ENCODE measurements at regions not wholly inside any gene's neighbourhood (a gene's known extent, or its start where the extent isn't known, plus 50 kb on each side); places are given as distances from the start of the nearest gene placed in this dataset.
"Not testable (repeated sequence)": the region's sequence is repeated elsewhere in the genome, so short reads cannot be mapped to it uniquely, and the experiment has no call there.

DNA sequence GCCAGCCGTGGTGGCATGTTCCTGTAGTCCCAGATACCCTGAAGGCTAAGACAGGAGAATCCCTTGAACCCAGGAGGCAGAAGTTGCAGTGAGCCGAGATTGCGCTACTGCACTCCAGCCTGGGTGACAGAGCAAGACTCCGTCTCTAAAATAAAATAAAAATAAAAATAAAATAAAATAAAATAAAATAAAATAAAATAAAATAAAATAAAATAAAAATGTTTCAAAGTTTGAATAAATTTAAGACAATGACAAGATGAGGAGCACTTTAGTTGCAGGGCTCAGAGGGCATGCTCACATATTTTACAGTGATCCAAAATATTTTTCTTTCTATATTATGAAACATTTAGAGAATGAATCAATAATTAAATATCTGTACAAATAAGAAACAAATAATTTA, 374.3 kb upstream of the ARRDC3 start:
- not testable (repeated sequence) for TF ChIP-seq YY1 (IDR thresholded peaks at IDR 0.05; ENCODE audit: low read depth, low read length); POU2F2 (IDR thresholded peaks at IDR 0.05; ENCODE audit: borderline replicate concordance, low read depth, low read length); CBFB (IDR thresholded peaks at IDR 0.05; ENCODE audit: low read depth); TAF1 (IDR thresholded peaks at IDR 0.05; ENCODE audit: borderline replicate concordance, low read depth, low read length); ZNF207 (IDR thresholded peaks at IDR 0.05; ENCODE audit: borderline replicate concordance); ZZZ3 (IDR thresholded peaks at IDR 0.05; ENCODE audit: control insufficient read depth, insufficient read length, low read depth); POLR2AphosphoS5 (IDR thresholded peaks at IDR 0.05; ENCODE audit: low read length); POLR2A (IDR thresholded peaks at IDR 0.05; ENCODE audit: low read depth, low read length); NR2C1 (IDR thresholded peaks at IDR 0.05)
- TF ChIP-seq, protein P1, sequence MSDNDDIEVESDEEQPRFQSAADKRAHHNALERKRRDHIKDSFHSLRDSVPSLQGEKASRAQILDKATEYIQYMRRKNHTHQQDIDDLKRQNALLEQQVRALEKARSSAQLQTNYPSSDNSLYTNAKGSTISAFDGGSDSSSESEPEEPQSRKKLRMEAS (IDR thresholded peaks at IDR 0.05; ENCODE audit: low read depth, low read length): not testable (repeated sequence)
- TF ChIP-seq, protein P2, sequence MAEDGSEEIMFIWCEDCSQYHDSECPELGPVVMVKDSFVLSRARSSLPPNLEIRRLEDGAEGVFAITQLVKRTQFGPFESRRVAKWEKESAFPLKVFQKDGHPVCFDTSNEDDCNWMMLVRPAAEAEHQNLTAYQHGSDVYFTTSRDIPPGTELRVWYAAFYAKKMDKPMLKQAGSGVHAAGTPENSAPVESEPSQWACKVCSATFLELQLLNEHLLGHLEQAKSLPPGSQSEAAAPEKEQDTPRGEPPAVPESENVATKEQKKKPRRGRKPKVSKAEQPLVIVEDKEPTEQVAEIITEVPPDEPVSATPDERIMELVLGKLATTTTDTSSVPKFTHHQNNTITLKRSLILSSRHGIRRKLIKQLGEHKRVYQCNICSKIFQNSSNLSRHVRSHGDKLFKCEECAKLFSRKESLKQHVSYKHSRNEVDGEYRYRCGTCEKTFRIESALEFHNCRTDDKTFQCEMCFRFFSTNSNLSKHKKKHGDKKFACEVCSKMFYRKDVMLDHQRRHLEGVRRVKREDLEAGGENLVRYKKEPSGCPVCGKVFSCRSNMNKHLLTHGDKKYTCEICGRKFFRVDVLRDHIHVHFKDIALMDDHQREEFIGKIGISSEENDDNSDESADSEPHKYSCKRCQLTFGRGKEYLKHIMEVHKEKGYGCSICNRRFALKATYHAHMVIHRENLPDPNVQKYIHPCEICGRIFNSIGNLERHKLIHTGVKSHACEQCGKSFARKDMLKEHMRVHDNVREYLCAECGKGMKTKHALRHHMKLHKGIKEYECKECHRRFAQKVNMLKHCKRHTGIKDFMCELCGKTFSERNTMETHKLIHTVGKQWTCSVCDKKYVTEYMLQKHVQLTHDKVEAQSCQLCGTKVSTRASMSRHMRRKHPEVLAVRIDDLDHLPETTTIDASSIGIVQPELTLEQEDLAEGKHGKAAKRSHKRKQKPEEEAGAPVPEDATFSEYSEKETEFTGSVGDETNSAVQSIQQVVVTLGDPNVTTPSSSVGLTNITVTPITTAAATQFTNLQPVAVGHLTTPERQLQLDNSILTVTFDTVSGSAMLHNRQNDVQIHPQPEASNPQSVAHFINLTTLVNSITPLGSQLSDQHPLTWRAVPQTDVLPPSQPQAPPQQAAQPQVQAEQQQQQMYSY (CRISPR knock-in tag; IDR thresholded peaks at IDR 0.05): not testable (repeated sequence)
- TF ChIP-seq, protein P3, sequence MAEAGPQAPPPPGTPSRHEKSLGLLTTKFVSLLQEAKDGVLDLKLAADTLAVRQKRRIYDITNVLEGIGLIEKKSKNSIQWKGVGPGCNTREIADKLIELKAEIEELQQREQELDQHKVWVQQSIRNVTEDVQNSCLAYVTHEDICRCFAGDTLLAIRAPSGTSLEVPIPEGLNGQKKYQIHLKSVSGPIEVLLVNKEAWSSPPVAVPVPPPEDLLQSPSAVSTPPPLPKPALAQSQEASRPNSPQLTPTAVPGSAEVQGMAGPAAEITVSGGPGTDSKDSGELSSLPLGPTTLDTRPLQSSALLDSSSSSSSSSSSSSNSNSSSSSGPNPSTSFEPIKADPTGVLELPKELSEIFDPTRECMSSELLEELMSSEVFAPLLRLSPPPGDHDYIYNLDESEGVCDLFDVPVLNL (IDR thresholded peaks at IDR 0.05; ENCODE audit: low read depth, low read length): not testable (repeated sequence)
- TF ChIP-seq, protein P4, sequence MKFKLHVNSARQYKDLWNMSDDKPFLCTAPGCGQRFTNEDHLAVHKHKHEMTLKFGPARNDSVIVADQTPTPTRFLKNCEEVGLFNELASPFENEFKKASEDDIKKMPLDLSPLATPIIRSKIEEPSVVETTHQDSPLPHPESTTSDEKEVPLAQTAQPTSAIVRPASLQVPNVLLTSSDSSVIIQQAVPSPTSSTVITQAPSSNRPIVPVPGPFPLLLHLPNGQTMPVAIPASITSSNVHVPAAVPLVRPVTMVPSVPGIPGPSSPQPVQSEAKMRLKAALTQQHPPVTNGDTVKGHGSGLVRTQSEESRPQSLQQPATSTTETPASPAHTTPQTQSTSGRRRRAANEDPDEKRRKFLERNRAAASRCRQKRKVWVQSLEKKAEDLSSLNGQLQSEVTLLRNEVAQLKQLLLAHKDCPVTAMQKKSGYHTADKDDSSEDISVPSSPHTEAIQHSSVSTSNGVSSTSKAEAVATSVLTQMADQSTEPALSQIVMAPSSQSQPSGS (IDR thresholded peaks at IDR 0.05; ENCODE audit: low read length): not testable (repeated sequence)
- TF ChIP-seq, protein P5, sequence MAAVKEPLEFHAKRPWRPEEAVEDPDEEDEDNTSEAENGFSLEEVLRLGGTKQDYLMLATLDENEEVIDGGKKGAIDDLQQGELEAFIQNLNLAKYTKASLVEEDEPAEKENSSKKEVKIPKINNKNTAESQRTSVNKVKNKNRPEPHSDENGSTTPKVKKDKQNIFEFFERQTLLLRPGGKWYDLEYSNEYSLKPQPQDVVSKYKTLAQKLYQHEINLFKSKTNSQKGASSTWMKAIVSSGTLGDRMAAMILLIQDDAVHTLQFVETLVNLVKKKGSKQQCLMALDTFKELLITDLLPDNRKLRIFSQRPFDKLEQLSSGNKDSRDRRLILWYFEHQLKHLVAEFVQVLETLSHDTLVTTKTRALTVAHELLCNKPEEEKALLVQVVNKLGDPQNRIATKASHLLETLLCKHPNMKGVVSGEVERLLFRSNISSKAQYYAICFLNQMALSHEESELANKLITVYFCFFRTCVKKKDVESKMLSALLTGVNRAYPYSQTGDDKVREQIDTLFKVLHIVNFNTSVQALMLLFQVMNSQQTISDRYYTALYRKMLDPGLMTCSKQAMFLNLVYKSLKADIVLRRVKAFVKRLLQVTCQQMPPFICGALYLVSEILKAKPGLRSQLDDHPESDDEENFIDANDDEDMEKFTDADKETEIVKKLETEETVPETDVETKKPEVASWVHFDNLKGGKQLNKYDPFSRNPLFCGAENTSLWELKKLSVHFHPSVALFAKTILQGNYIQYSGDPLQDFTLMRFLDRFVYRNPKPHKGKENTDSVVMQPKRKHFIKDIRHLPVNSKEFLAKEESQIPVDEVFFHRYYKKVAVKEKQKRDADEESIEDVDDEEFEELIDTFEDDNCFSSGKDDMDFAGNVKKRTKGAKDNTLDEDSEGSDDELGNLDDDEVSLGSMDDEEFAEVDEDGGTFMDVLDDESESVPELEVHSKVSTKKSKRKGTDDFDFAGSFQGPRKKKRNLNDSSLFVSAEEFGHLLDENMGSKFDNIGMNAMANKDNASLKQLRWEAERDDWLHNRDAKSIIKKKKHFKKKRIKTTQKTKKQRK (IDR thresholded peaks at IDR 0.05; ENCODE audit: low read depth, low read length): not testable (repeated sequence)

All from GM12878 (cell line).